Calu3 (cell line): ENCODE measurements at regions not wholly inside any gene's neighbourhood (a gene's known extent, or its start where the extent isn't known, plus 50 kb on each side); places are given as distances from the start of the nearest gene placed in this dataset.

Experiments used
- BruUV-seq: library from RNA; stranded (reverse); fragments of 400-500 nt; replicated peaks from 2 replicates; lab custom pipeline; 2021; lab: Mats Ljungman, UMichigan
- CTCF ChIA-PET: fragments of 300-600 bp; sonication (Branson Sonifier 250); formaldehyde crosslinking; loops from one replicate; lab custom pipeline; 2022; ENCODE audit warnings: antibody characterized with exemption; lab: Charles Lee
- DNase-seq: peaks from one replicate; pipeline ENCODE4 v3.0.0; 2022
- H3K27ac Mint-ChIP-seq: one replicate; pipeline ENCODE4 v1.8.0; 2022; ENCODE audit warnings: mixed read lengths; ENCODE audit not compliant: unreplicated experiment
- H3K27me3 Mint-ChIP-seq: one replicate; pipeline ENCODE4 v1.8.0; 2022; ENCODE audit warnings: mixed read lengths; ENCODE audit not compliant: unreplicated experiment
- H3K36me3 Mint-ChIP-seq: one replicate; pipeline ENCODE4 v1.8.0; 2022; ENCODE audit warnings: mild to moderate bottlenecking, moderate library complexity, mixed read lengths; ENCODE audit not compliant: insufficient read depth, unreplicated experiment
- H3K4me1 Mint-ChIP-seq: one replicate; pipeline ENCODE4 v1.8.0; 2022; ENCODE audit warnings: mild to moderate bottlenecking, low read depth, mixed read lengths; ENCODE audit not compliant: unreplicated experiment
- H3K4me3 Mint-ChIP-seq: one replicate; pipeline ENCODE4 v1.8.0; 2022; ENCODE audit warnings: mild to moderate bottlenecking, low read depth, moderate library complexity, mixed read lengths; ENCODE audit not compliant: unreplicated experiment
- H3K9me3 Mint-ChIP-seq: one replicate; pipeline ENCODE4 v1.8.0; 2022; ENCODE audit warnings: low read depth, mixed read lengths; ENCODE audit not compliant: unreplicated experiment
- CTCF ChIP-seq: fragments of 200-600 bp; IDR thresholded peaks from one replicate; pipeline ENCODE4 v1.8.0; 2022; ENCODE audit warnings: antibody characterized with exemption; ENCODE audit not compliant: unreplicated experiment
- intact Hi-C: fragments of 100-400 bp; cut with micrococcal nuclease; formaldehyde crosslinking; loops from one replicate; pipeline ENCODE4 v1.10.0; 2022; ENCODE audit not compliant: unreplicated experiment

- Mint-ChIP-seq H3K4me3 (no peak overlapping the region), H3K27ac (no peak overlapping the region), H3K9me3 (peaks cover 3% of the 10 kb centered on the region), H3K4me1 (peaks cover 8% of the 10 kb centered on the region), H3K36me3 (no peaks in the 10 kb centered on the region), H3K27me3 (peaks cover 100% of the 10 kb centered on the region)
- intact Hi-C loops, result no loop called here
- no peak for DNase-seq
- no peak for TF ChIP-seq CTCF
- CTCF ChIA-PET, result interaction anchor here (0.7 kb wide), 1 partner anchor 99 kb away, joined by 6 read pairs; no protein-coding TSS in a partner anchor
- no TSS peak for BruUV-seq
These were observed 99.3 kb upstream of the PRR20G start for GRCh38 chr3:127387119-127387518.

- intact Hi-C loops, result no loop called here
- Mint-ChIP-seq H3K9me3 (peaks cover 6% of the 10 kb centered on the region), H3K36me3 (no peaks in the 10 kb centered on the region), H3K4me3 (no peak overlapping the region), H3K27ac (no peak overlapping the region), H3K27me3 (peaks cover 100% of the 10 kb centered on the region), H3K4me1 (peaks cover 8% of the 10 kb centered on the region)
- no peak for DNase-seq
- CTCF ChIA-PET, result interaction anchor here (0.7 to 1.0 kb wide), 2 partner anchors 11 to 100 kb away, joined by 3 to 6 read pairs; no protein-coding TSS in a partner anchor
- TF ChIP-seq CTCF, result no peak
- BruUV-seq, result no TSS peak
These were observed 98.6 kb upstream of the PRR20G start for GRCh38 chr3:127386490-127386889.

- Mint-ChIP-seq H3K4me3 (no peak overlapping the region), H3K4me1 (peaks cover 8% of the 10 kb centered on the region), H3K36me3 (no peaks in the 10 kb centered on the region), H3K9me3 (peaks cover 8% of the 10 kb centered on the region), H3K27me3 (peaks cover 100% of the 10 kb centered on the region), H3K27ac (no peak overlapping the region)
- TF ChIP-seq CTCF, result no peak
- CTCF ChIA-PET, result interaction anchor here (0.7 to 1.0 kb wide), 2 partner anchors 12 to 16 kb away, joined by 3 to 9 read pairs; no protein-coding TSS in a partner anchor
- intact Hi-C loops, result no loop called here
- BruUV-seq, result no TSS peak
- DNase-seq, result no peak
These were observed 97.7 kb upstream of the PRR20G start for GRCh38 chr3:127385540-127385870.

GRCh38 chr3:127384717-127385539 lies 97.1 kb upstream of the PRR20G start:
- no peak overlapping the region for H3K27ac Mint-ChIP-seq
- peaks cover 9% of the 10 kb centered on the region for H3K9me3 Mint-ChIP-seq
- peaks cover 100% of the 10 kb centered on the region for H3K27me3 Mint-ChIP-seq
- no TSS peak for BruUV-seq
- H3K36me3 Mint-ChIP-seq, result no peaks in the 10 kb centered on the region
- CTCF ChIA-PET, result interaction anchor here (0.7 kb wide), 1 partner anchor 15 kb away, joined by 9 read pairs; no protein-coding TSS in a partner anchor
- H3K4me3 Mint-ChIP-seq, result no peak overlapping the region
- intact Hi-C loops, result no loop called here
- no peak for TF ChIP-seq CTCF
- DNase-seq, result no peak
- H3K4me1 Mint-ChIP-seq, result peaks cover 8% of the 10 kb centered on the region
